A172 (cell line): ENCODE measurements at regions not wholly inside any gene's neighbourhood (a gene's known extent, or its start where the extent isn't known, plus 50 kb on each side); places are given as distances from the start of the nearest gene placed in this dataset.

Source experiments
- DNase-seq: peaks from one replicate; pipeline ENCODE4 v3.0.0-alpha.2; 2015; ENCODE audit warnings: low spot score

GRCh38 chr10:31644931-31645633, 283.5 kb downstream of the ARHGAP12 start:
- peak; percentile 57 for DNase-seq

GRCh38 chr10:31642281-31642680, 286.4 kb downstream of the ARHGAP12 start:
- DNase-seq: no peak

- peak; percentile 38 for DNase-seq
These were observed 293.1 kb downstream of the ARHGAP12 start for GRCh38 chr10:31635415-31636065.

- no peak for DNase-seq
These were observed 293.6 kb downstream of the ARHGAP12 start for GRCh38 chr10:31635009-31635408.

- DNase-seq: peak; percentile 41
These were observed 297.6 kb downstream of the ARHGAP12 start for GRCh38 chr10:31630861-31631567.

GRCh38 chr10:31625566-31625965, 303.1 kb downstream of the ARHGAP12 start:
- no peak for DNase-seq

GRCh38 chr10:31624611-31625010, 304.0 kb downstream of the ARHGAP12 start:
- DNase-seq: no peak

GRCh38 chr10:31623947-31624346, 304.7 kb downstream of the ARHGAP12 start:
- no peak for DNase-seq

- DNase-seq: no peak
These were observed 304.4 kb downstream of the ZEB1 start for GRCh38 chr10:31623466-31623865.

- no peak for DNase-seq
These were observed 304.0 kb downstream of the ZEB1 start for GRCh38 chr10:31622978-31623377.

GRCh38 chr10:31621733-31622132, 302.7 kb downstream of the ZEB1 start:
- DNase-seq: no peak

- peak; percentile 92 for DNase-seq
These were observed 301.5 kb downstream of the ZEB1 start for GRCh38 chr10:31620226-31621151.

- peak; percentile 62 for DNase-seq
These were observed 300.6 kb downstream of the ZEB1 start for GRCh38 chr10:31619531-31620061.

- peak; percentile 84 for DNase-seq
These were observed 299.7 kb downstream of the ZEB1 start for GRCh38 chr10:31618541-31619291.

- no peak for DNase-seq
These were observed 298.7 kb downstream of the ZEB1 start for GRCh38 chr10:31617757-31618156.

GRCh38 chr10:31617133-31617532, 298.1 kb downstream of the ZEB1 start:
- no peak for DNase-seq

- no peak for DNase-seq
These were observed 296.1 kb downstream of the ZEB1 start for GRCh38 chr10:31615129-31615528.

- no peak for DNase-seq
These were observed 295.6 kb downstream of the ZEB1 start for GRCh38 chr10:31614611-31615010.

GRCh38 chr10:31612082-31612481, 293.1 kb downstream of the ZEB1 start:
- DNase-seq: no peak

GRCh38 chr10:31611161-31611560, 292.1 kb downstream of the ZEB1 start:
- DNase-seq: peak; percentile 14

GRCh38 chr10:31607481-31607880, 288.5 kb downstream of the ZEB1 start:
- no peak for DNase-seq
